ENCODE measurements at regions not wholly inside any gene's neighbourhood (a gene's known extent, or its start where the extent isn't known, plus 50 kb on each side); places are given as distances from the start of the nearest gene placed in this dataset.
A peak's percentile ranks its signal among the peaks of the same experiment; 100 is the strongest.

DNA sequence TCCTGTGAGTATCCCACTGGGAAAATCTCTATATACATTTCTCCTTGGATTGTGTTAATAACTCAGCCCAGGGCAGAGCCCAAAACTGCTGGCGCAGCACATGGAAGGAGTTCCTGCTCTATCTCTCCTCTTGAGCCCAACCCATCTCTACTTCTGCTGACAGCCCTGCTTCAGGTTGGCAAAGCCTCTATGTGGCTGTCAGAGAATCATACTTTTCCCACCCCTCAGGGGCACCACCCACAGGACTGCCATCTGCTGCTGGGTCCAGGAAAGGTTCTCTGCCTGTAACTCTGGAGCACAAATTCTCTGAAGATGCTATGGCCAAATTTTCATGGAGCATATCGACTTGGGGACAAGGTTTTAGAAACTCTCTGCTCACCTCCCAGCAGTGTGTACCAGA lies 278.5 kb upstream of the EMCN start:
- TF ChIP-seq ZFX (IDR thresholded peaks at IDR 0.05): no peak
- TF ChIP-seq, protein P1, sequence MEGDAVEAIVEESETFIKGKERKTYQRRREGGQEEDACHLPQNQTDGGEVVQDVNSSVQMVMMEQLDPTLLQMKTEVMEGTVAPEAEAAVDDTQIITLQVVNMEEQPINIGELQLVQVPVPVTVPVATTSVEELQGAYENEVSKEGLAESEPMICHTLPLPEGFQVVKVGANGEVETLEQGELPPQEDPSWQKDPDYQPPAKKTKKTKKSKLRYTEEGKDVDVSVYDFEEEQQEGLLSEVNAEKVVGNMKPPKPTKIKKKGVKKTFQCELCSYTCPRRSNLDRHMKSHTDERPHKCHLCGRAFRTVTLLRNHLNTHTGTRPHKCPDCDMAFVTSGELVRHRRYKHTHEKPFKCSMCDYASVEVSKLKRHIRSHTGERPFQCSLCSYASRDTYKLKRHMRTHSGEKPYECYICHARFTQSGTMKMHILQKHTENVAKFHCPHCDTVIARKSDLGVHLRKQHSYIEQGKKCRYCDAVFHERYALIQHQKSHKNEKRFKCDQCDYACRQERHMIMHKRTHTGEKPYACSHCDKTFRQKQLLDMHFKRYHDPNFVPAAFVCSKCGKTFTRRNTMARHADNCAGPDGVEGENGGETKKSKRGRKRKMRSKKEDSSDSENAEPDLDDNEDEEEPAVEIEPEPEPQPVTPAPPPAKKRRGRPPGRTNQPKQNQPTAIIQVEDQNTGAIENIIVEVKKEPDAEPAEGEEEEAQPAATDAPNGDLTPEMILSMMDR (conservative IDR thresholded peaks at IDR 0.05): no peak
- no peak overlapping the region for H3K27ac ChIP-seq

DNA sequence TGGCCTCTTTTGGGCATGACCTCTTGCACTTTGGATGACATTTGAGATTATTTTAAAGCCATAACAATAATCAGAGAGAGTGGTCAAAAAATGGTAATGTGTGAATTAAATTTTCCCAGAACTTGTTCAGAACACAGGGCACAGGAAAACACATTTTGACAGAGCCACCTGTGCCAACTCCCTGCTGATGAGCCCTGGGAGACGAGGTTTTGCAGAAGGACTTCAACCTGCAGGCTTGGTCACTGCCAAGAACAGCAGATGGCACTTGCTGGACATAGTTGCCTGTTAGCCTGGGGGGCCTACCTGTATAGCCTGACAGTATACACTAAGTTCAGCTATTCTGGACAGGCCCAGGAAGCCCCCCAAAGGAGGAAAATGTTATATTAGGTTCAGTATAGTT lies 277.8 kb upstream of the EMCN start:
- no peak overlapping the region for H3K27ac ChIP-seq
- TF ChIP-seq, protein P1 (conservative IDR thresholded peaks at IDR 0.05): no peak
- TF ChIP-seq ZFX (IDR thresholded peaks at IDR 0.05): no peak

GRCh38 chr4:100790836-100791615 lies 273.2 kb upstream of the EMCN start:
- TF ChIP-seq ZFX (IDR thresholded peaks at IDR 0.05): no peak
- TF ChIP-seq, protein P1 (conservative IDR thresholded peaks at IDR 0.05): no peak
- H3K27ac ChIP-seq: no peak overlapping the region

DNA sequence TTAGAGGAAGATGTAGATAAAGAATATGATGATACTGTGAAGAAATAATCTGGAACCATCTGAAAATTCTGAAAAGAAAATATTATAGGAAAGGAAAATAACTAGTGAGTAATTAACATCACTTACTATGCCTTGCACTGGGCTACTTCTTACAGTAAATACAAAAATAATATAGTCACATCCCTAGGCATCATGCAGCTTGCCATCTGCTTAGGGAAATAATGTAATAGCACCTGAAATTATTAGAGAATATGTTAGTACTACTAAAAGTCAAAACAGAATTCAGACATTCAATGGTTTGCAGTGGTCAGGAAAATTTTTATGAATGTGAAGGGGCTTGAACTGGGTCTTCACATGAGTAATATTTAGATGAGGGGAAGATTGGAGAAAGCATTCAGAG lies 272.2 kb upstream of the EMCN start:
- TF ChIP-seq ZFX (IDR thresholded peaks at IDR 0.05): no peak
- TF ChIP-seq, protein P1 (conservative IDR thresholded peaks at IDR 0.05): no peak
- no peak overlapping the region for H3K27ac ChIP-seq

DNA sequence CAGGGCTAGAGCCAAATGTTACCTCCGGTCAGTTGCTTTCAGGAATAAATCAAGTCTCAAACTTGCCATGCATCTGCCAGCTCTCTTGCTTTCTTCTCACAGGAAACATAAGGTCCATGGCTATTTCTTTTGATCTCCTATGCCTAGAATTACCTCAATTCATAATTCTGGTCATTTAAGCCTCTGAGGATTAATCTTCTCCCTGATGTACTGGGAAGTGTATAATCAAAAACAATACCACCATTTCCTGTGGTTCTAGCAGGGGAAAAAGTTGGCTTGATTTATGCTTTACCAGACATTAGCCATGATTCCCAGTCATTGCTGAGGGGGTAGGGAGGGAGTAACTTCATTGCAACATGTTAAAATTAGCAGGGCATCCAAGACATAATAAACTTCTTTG lies 268.7 kb upstream of the EMCN start:
- H3K27ac ChIP-seq: no peak overlapping the region
- TF ChIP-seq, protein P1 (conservative IDR thresholded peaks at IDR 0.05): no peak
- no peak for TF ChIP-seq ZFX (IDR thresholded peaks at IDR 0.05)

- TF ChIP-seq, protein P1 (conservative IDR thresholded peaks at IDR 0.05): no peak
- TF ChIP-seq ZFX (IDR thresholded peaks at IDR 0.05): no peak
- H3K27ac ChIP-seq: peak overlapping the region; percentile 59; the same call in 1 of the 2 replicates
These were observed 264.5 kb upstream of the EMCN start for GRCh38 chr4:100782356-100782755.

DNA sequence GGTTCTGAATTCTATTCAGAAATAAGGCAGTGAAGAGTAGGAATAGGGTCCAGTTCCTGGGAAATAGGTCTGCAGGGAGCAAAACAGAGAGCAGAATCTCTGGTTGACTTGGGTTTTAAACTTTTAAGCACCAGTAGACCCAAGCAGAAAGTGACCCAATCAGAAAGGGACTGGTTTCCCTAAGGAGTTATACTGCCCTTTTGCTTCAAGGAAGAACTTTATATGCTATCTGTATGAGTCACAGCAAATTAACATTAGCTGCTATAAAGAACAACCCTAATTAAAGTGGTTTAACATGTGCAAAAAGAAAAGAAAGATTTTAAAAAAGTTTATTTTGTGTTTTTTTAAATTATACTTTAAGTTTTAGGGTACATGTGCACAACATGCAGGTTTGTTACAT lies 263.6 kb upstream of the EMCN start:
- peak overlapping the region; percentile 59; the same call in 1 of the 2 replicates for H3K27ac ChIP-seq
- no peak for TF ChIP-seq ZFX (IDR thresholded peaks at IDR 0.05)
- TF ChIP-seq, protein P1 (conservative IDR thresholded peaks at IDR 0.05): no peak
